ENCODE measurements at regions not wholly inside any gene's neighbourhood (a gene's known extent, or its start where the extent isn't known, plus 50 kb on each side); places are given as distances from the start of the nearest gene placed in this dataset.

DNA sequence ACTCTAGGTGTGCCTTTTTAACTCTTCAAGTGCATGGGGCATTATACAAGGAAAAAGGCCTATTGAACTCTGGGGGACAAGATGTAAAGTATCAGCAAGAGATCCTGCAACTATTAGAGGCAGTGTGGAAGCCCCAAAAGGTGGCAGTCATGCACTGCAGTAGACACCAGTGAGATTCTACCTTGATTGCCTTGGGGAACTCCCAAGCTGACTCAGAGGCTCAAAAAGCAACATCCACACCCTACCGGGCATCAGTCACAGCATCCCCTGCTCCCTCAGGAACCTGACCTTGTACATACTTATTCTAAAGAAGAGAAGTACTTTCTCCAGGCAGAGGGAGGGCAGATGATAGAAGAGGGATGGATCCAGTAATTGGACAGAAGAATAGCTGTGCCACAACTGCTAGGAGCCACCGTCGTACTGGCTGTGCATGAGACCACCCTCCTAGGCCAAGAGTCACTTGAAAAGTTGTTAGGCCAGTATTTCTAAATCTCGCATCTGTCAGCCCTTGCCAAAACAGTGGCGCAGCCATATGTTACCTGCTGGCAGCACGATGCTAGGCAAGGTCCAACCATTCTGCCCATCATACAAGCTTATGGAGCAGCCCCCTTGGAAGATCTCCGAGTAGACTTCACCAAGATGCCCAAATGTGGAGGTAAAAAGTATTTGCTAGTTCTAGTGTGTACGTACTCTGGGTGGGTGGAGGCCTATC lies 523.1 kb upstream of the FRG2C start:
- DNase-seq (ENCODE audit: low read depth): no peak
- H3K4me3 ChIP-seq (ENCODE audit: low read depth, low read length): no peak overlapping the region
- no peak for TF ChIP-seq CTCF (conservative IDR thresholded peaks at IDR 0.05; ENCODE audit: low read depth, low read length)

GRCh38 chr3:75144406-75144805 lies 519.7 kb upstream of the FRG2C start:
- no peak for DNase-seq (ENCODE audit: low read depth)
- no peak for TF ChIP-seq CTCF (conservative IDR thresholded peaks at IDR 0.05; ENCODE audit: low read depth, low read length)
- no peak overlapping the region for H3K4me3 ChIP-seq (ENCODE audit: low read depth, low read length)

GRCh38 chr3:75171630-75172230 lies 492.4 kb upstream of the FRG2C start:
- no peak overlapping the region for H3K4me3 ChIP-seq (ENCODE audit: low read depth, low read length)
- TF ChIP-seq CTCF (conservative IDR thresholded peaks at IDR 0.05; ENCODE audit: low read depth, low read length): peak; percentile 49
- DNase-seq (ENCODE audit: low read depth): peak; percentile 49

DNA sequence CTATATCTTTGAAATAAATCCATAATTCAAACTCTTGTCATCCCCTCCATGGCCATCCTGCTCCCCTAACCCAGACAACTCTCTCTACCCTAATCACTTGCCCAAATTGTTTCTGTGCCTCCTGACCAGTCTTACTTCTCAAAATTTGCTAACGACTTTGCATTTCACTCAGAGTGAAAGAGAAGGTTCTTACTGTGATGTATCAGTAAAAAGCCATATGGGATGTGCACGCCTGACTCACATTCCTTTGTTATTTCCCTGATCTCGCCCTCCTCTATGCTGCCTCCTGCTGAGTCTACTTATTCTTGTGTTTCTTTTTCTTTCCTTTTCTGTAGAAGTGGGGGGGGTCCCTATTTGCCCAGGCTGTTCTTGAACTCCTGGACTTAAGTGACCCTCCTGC lies 487.2 kb upstream of the FRG2C start:
- DNase-seq (ENCODE audit: low read depth): peak; percentile 48
- H3K4me3 ChIP-seq (ENCODE audit: low read depth, low read length): no peak overlapping the region
- TF ChIP-seq CTCF (conservative IDR thresholded peaks at IDR 0.05; ENCODE audit: low read depth, low read length): no peak

DNA sequence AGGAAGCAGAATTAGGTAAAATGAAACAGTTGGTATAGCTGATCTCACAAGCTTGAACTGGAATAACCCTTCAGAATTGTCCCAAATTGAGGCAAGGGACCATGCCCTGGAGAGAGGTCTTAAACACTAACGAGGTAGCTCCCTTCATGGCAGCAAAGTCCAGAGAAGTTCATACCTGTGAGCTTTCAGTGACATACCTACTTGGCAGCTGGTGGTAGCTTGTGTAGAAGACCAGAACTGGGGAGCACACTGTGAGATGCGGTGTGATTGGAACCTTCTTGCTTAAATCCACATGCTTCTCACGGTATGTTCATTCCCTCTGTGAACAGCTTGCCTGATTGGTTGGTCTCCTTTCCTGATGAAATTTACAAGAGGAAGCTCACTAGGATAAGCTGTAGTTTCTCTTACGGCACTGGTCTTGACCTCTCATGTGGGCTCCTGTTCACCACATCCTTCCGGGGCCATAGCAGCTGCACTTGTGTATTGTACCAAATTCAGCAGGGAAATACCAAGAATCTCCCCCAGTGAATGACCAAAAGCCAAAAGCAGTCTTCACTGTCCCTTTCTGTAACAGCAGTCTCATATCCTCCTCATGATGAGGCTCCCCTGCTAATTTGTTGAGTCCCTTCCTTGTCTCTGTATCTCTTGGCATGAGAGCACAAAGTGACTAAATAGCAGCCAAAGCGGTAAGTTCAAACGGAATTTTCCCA lies 483.7 kb upstream of the FRG2C start:
- no peak overlapping the region for H3K4me3 ChIP-seq (ENCODE audit: low read depth, low read length)
- TF ChIP-seq CTCF (conservative IDR thresholded peaks at IDR 0.05; ENCODE audit: low read depth, low read length): no peak
- peak; percentile 5 for DNase-seq (ENCODE audit: low read depth)

GRCh38 chr3:75180945-75181298 lies 483.2 kb upstream of the FRG2C start:
- no peak for DNase-seq (ENCODE audit: low read depth)
- no peak overlapping the region for H3K4me3 ChIP-seq (ENCODE audit: low read depth, low read length)
- TF ChIP-seq CTCF (conservative IDR thresholded peaks at IDR 0.05; ENCODE audit: low read depth, low read length): no peak
